ENCODE measurements at regions not wholly inside any gene's neighbourhood (a gene's known extent, or its start where the extent isn't known, plus 50 kb on each side); places are given as distances from the start of the nearest gene placed in this dataset.

GRCh38 chr1:222976453-222976852, 161.6 kb downstream of the DISP1 start:
- TF ChIP-seq MAX (IDR thresholded peaks at IDR 0.05; ENCODE audit: low read depth), result no peak
- no peak for TF ChIP-seq CTCF (IDR thresholded peaks at IDR 0.05)
- no peak for TF ChIP-seq TAF1 (IDR thresholded peaks at IDR 0.05; ENCODE audit: borderline replicate concordance, low read depth, low read length)
- TF ChIP-seq RCOR1 (IDR thresholded peaks at IDR 0.05; ENCODE audit: low read length), result no peak
- no peak for TF ChIP-seq RFX5 (IDR thresholded peaks at IDR 0.05; ENCODE audit: low read length)
- no peak for TF ChIP-seq CHD2 (IDR thresholded peaks at IDR 0.05; ENCODE audit: low read length, partially characterized antibody)
- TF ChIP-seq FOXJ3 (CRISPR knock-in tag; IDR thresholded peaks at IDR 0.05), result no peak
- no peak for TF ChIP-seq RXRA (IDR thresholded peaks at IDR 0.05; ENCODE audit: borderline replicate concordance, low read depth)
- TF ChIP-seq MXI1 (IDR thresholded peaks at IDR 0.05; ENCODE audit: low read depth, low read length), result no peak
- no peak for TF ChIP-seq SMC3 (IDR thresholded peaks at IDR 0.05; ENCODE audit: low read depth, low read length)
- TF ChIP-seq SIN3A (IDR thresholded peaks at IDR 0.05; ENCODE audit: borderline replicate concordance, low read depth, low read length), result no peak
- TF ChIP-seq YY1 (IDR thresholded peaks at IDR 0.05; ENCODE audit: low read depth), result no peak
- no peak for TF ChIP-seq JUND (IDR thresholded peaks at IDR 0.05)
